ENCODE measurements at regions not wholly inside any gene's neighbourhood (a gene's known extent, or its start where the extent isn't known, plus 50 kb on each side); places are given as distances from the start of the nearest gene placed in this dataset.

- no peak for DNase-seq (ENCODE audit: low read depth in 3 of 3)
These were observed 64.7 kb upstream of the TLK1 start for GRCh38 chr2:171225302-171225980.

GRCh38 chr2:171217330-171217729 lies 56.6 kb upstream of the TLK1 start:
- DNase-seq (ENCODE audit: low read depth in 3 of 3) = no peak

GRCh38 chr2:171216631-171217030 lies 55.9 kb upstream of the TLK1 start:
- DNase-seq (ENCODE audit: low read depth in 3 of 3) = no peak

GRCh38 chr2:171214093-171214492 lies 53.4 kb upstream of the TLK1 start:
- DNase-seq (ENCODE audit: low read depth in 3 of 3) = no peak

- peak in 2 of 3 experiments; percentile 3 to 22 for DNase-seq (ENCODE audit: low read depth in 3 of 3)
These were observed 50.3 kb upstream of the TLK1 start for GRCh38 chr2:171210864-171211431.

Measured in stimulated activated CD4-positive, alpha-beta T cell treated with anti-CD3 and anti-CD28 coated beads, TNF-alpha, amount 100 ng/mL, for 24 hours (primary cell).